CD1c-positive myeloid dendritic cell (primary cell): ENCODE measurements at regions not wholly inside any gene's neighbourhood (a gene's known extent, or its start where the extent isn't known, plus 50 kb on each side); places are given as distances from the start of the nearest gene placed in this dataset.

Experiments
- DNase-seq: peaks from one replicate; pipeline ENCODE4 v3.0.0-alpha.2; 2016; ENCODE audit errors: extremely low spot score

DNA sequence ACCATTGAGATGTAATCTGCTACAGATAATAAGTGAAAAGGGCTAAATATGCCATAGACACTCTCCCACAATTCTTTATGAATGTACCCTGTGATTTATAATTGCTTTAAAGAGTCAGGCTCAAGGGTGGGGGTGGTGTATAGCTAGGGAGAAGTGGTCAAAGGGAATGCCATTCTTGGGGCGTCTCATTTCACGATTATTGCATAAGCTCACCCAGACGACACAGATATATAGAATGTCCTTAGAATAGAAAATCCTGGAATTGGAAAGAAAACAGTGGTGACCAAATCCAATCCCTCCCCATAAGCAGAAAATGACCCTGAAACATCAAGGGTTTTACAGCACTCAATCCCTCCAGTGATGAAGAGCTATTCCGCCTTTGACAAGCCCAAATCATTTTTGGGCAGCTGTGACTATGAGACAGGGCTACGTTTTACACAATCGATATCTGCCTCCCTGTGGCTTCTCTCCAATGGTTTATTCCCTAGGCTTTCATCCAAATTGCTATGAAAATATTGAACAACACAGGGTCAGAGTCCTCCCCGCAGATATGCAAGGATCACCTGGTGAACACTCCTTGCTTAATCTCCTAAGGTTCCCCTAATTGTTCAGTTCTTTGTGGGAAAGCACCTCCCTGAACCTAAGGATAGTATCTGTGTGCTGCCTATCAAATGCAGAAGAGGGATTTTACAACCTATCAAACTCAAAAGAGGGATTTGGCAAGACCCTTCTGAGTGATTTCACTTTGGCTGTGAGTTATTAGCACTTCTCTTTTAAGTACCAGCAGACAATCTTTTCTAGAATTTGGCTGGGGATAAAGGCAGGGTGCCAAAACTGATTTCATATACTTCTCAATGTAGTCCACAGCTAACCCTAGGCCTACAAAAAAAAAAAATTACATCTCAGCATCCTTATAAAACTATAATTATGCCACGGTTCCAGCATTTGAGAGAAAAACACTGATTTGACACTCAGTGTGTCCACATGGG, 144.9 kb upstream of the CDH6 start:
- DNase-seq, result no peak

DNA sequence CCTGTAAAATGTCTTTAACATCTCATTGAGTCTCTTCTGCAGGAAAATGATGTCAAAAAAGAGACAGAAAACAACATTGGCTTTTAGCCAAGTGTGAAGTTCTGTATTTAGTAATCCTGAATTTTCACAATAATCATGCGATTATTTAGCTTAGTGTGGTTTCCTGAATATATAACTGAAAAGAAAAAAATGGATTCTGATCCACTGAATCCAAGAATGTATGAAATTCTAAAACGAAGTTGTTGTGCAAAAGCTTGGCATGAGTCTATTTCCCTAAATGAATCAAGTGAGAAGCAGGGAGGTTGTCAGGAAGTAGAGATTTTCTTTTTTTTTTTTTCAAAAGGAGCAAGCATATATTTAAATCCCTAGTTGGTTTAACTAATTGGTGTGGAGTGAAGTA, 145.9 kb upstream of the CDH6 start:
- no peak for DNase-seq

DNA sequence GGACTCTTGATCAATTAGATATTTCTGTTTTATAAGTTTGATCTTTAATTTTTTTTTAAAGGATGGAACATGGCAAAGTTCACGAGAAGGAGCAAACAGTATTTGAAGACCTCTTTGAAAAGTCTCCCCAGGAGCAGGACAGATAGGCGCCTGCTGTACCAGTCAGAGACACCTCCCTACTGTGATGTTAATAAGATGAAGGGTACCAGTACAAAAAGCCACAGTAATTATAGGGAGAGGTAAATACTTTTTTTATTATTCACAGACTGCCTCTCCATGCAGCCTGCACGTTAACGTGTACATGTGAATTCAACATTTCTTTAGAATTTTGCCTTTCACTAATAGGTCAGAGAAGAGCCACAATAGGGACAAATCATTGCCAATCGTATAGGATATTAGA, 146.5 kb upstream of the CDH6 start:
- no peak for DNase-seq

DNA sequence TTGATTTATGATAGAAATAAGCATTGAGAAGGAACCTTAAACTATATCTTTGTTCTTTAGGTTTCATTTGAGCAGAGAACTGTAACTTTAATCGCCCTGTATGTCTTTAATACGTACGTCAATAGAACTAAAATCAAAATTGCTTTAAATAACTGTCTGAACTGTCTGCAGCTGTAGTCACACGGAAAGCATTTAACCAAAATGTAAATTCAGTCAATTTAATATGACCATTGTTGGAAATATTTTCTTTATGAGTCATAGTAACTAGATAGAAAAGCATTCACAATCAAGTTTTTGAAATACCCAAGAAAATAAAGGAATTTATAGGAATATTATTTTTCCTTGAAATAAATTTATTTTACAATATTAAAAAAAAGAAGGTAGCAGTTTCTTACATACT, 157.1 kb upstream of the CDH6 start:
- no peak for DNase-seq

DNA sequence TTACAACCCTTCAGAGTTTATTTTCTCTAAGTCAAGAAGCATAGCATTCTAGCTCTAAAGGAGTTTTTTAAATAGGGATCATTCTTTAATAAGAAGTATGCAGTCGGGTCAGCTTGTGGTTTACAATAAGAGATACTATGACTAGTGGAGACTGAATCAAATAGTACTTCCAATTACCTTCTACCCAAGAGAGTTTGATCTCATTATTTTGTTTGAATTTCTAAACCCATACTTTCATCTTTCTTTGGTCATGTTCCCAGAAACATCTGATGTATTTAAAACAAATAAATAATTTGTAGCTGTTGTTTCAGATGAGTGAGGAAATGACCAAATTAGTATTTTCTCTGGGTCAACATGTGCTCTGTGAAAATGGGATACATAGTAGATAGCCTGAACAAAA, 160.2 kb upstream of the CDH6 start:
- DNase-seq, result no peak

DNA sequence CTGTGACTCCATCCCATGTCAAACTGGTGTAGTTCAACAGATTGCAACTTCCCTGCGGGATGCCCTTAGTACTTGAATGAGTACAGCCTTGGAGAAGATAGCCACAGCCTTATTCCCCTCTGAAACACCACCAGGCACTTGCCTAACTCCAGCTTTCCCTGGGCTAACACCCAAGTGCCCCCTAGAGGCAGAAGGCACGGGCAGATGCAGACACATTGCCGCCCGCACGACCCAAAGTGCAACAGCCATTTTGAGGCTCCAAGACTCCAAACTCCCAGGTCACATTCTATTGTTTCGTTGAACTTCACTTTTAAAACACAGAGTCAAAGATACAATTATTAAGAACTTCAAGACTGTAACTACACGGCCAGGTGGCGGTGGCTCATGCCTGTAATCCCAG, 163.6 kb upstream of the CDH6 start:
- DNase-seq, result no peak

DNA sequence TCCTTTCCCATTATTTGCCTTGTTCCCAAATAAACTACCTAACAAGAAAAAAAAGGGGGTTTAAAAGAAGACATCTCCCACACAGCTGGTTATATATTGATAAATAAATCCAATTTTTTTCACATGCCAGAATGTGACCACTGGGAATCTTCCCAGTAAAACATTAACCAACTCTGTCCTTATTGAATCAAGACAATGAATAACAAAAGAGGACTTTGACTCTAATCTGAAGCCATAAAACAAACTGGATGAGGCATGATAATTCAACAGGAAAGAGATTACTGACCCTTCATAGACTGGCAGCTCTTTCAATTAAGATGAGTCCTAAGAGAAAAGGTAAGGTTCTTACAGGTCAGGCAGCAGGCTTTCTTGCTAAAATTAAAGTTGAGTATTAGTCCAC, 165.8 kb upstream of the CDH6 start:
- DNase-seq, result no peak

DNA sequence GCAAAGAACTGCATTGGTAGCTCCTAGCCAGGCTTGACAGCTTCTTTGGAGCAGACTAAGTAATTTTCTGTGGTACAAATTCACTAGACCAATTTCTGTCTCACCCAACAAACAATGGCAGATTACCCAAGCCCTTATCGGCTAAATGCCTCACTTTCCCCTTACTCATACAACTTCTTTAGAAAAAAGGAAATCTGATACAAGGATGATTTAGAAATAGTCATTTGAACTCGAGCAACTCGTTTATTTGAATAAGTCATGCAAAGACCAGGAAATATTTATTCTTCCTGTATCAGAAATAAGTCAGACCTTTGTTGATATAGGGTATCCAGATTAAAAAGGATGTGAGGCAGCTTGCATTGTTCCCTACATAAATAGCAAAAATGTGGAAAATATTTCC, 170.4 kb upstream of the CDH6 start:
- no peak for DNase-seq

DNA sequence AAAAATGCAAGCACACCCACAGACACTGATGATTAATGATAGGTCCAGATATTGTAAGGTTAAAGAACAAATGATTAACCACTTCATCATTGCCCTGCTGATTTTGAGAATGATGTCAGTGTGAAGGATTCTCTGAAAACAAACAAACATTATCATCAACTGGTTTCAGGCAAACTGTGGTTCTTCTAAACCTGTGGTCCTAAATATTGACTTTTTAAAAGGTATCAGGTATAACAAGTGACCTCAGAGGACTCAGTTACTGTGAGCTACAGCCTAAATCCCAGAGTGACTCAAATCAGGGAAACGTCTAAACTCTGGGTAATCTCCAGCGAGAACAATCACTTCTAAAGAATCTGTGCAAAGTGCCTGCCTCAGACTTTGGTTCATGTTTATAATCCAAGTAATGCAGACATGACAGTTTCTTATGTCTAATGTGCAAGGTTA, 172.3 kb upstream of the CDH6 start:
- no peak for DNase-seq

DNA sequence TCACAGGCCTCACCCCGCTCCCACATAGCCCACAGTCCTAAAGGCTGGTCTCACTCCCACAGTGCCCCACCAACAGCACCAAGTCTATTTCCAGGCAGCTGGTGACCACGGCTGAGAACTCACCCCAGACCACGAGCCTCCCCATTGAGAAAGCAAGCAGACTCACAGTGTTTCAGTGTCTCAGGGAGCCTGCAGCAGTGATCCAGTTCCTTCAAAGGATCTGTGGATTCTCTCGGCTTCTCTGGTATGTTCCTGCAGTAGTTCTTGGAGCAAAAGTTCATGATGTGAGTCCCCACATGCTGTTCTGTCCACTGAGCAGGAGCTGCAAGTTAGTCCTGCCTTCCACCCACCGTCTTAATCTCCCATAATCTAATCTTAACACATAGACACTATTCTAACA, 185.3 kb upstream of the CDH6 start:
- no peak for DNase-seq

DNA sequence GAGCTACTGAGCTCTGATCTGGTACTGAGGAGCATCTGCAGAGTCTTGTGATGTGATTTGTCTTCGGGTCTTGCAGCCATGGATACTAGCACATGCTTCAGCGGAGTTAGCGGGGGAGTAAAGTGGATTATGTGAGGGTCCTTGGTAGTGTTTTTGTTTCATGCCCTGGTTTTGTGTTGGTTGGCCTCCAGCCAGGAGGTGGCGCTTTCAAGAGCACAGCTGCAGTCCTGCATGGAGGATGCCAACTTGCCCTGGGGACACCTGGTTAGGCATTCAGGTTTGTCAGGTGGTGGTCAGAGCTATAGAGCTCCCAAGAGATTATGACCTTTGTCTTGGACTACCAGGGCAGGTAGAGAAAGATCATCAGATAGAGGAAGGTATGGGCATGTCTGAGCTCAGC, 185.8 kb upstream of the CDH6 start:
- DNase-seq, result no peak

DNA sequence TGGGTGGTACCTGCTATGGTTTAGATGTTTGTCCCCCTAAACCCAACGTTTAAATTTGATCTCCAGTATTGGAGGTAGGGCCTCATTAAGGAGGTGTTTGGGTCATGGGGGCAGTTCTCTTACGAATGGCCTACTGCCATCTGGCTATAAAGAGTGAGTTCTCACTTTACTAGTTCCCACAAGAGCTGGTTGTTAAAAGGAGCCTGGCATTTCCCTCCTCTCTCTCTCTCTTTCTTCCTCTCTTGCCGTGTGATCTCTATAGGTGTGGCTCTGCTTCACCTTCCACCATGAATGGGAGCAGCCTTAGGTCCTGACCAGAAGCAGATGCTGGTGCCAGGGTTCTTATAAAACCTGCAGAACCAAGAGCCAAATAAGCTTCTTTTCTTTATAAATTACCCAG, 193.2 kb upstream of the CDH6 start:
- no peak for DNase-seq

DNA sequence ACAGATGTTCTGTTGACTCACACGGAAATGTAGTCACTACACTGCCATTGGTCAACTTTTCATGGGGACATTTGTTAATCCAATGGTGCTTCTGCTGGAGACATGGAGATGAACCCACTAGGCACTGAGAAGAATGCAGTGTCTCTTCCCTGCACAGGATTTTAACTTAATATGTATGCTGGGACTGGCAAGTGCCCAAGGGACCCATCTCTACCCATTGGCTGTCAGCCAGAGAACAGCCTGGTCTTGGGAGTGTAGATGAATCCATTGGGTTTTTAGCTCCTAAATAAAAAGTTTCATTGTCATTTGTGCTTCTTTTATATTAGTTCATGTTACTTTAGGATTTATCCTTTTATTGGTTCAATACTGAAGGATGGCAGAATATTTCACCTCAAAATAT, 195.8 kb upstream of the CDH6 start:
- DNase-seq, result no peak

DNA sequence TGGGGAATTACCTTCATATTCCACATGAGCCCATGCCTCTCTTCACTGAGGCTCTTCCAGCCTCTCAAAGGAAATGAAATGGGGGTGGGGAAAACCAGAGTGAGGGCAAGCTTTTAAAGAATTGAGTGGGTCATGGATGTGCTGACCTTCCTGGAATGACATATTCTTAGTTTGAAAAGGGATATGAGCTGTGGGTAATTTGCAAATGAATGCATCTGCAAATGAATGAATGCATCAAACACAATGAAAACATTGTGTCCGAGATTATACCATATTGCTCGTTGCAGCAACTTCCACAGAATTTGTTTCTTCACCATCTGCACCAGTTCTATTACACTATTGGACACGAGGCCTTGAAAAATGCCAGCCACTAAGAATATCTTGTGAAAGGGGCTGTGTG, 198.6 kb upstream of the CDH6 start:
- no peak for DNase-seq

DNA sequence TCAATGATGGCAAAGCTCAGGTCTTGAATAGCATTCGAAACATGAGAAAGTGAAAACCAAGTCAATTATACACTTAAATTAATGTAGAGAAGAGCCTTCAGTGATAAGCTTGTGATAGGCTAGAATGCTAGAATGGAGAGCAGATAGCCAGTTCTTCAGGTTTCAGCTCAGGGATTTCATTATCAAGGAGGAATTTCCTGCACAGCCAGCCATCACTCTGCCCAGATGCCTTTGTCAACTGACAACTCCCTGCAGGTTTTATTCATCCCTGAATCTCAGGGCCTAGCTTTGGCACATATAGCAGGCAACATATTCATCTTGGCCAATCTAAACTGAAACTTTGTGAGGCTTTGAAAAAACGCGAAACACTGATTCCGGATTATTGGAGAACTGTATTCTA, 199.3 kb upstream of the CDH6 start:
- no peak for DNase-seq

DNA sequence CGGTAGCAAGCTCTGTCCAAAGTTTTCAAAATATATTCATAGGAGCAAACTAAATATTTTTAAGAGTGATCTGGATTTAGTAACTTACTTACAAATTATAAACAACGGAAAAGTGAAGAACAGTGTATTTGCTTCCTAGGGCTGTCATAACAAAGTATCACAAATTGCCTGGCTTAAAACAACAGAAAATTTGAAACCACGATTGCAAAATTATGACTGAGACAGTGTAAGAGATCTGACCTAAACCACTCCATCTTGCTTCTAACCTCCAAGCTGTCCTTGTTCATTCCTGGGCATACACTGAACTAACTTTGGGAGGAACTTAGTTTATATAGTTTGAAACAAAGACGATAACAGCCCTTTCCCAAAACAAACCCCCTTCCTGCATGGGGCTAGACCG, 202.0 kb upstream of the CDH6 start:
- DNase-seq, result no peak

DNA sequence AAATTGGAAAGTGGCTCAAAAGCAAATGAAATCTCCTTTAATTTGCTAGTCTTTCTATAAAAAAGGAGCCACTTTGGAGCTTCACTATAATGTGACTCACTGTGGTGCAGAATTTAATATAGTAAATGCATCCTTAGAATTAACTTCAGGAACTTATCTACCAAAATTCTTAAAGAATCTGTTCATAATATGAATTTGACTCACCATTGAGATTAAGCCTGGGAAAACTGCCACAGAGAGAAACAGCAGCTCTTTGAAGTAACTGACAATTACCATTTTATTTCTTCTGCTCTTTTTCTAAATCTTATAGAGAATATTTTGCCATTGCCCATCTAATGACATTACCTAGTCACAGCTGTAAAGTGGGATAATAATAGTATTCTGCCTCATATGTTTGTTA, 211.9 kb upstream of the CDH6 start:
- DNase-seq, result no peak

DNA sequence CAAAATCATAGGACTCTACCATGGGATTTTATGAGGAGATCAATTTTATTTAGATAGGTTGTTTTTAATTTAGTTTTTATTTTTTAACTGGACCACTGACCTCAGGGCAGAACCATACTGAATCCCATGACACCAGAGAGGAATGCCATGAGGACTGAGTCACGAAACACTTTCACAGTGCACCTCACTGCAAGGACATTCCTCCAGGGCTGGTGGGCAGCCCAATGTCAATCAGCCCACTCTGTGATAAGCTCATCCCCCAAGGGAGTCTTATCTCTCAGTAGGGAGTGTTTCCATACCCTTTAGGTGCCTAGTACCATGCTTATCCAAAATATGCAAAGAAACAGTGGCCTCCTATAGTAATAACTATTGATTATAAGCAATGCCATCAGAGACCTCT, 224.5 kb upstream of the CDH6 start:
- no peak for DNase-seq

DNA sequence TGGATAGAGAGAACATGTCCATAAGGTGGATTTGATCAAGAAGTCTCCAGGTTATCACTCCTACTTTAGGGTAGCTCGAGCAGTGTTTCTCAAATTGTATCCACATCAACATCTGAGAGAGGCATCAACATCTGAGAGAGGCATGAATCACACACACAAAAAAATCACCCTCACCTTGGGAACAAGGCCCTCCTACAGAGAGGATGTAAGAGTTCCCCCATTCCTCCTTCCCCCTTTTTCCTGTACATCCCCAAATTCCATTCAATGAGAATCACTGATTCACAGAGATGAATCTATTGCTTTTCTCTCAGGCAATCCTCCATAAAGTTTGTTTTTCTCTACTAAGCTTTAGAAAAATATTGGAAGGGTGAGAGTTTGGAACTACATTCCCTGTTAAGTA, 233.4 kb upstream of the CDH6 start:
- no peak for DNase-seq

DNA sequence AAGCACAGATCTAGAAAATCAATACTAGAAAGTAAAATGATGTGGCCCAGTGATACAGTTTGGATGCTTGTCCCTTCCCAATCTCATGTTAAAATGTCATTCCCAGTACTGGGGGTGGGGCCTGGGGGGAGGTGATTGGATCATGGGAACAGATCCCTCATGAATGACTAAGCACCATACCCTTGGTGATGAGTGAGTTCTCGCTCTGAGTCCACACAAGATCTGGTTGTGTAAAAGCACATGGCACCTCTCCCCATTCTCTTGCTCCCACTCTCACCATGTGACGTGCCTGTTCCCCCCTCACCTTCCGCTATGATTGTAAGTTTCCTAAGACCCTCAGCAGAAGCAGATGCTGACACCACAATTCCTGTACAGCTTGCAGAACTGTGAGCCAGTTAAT, 234.2 kb upstream of the CDH6 start:
- no peak for DNase-seq

DNA sequence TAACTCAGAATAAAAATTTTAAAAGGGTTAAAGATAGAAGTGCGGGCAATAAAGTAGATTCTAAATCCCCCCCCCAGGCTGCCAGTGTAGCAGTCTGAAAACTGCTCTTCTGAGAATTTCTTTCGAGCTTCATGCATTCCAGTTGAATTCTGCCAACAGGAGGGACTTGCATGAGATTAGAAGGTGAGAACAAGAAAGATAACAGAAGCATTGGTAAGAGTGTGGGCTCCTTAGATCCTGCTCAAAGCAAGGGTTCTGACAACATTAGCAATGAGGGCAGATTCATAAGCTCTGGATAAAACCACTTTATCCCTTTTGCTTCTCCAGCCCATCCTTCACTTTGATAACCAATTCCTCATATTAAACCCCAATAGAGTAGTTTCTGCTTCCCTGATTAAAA, 235.9 kb upstream of the CDH6 start:
- no peak for DNase-seq

DNA sequence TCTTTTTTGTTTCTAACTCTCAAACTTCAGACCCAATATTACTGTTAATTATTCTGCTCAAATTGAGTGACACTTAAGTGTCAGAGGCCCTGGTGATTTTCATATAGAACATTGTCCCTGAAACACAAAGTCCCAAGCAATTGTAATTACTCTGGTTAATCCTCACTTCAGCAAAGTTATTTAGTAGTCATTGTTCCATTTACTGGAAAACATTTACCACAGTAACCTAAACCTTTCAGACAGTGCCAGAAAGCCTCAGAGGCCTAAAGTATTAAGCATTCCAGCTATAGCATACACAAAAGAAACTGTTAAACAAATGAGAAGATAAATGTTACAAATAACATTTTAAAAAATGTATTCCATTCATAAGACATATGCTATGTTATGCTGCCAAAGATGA, 237.2 kb upstream of the CDH6 start:
- DNase-seq, result no peak

DNA sequence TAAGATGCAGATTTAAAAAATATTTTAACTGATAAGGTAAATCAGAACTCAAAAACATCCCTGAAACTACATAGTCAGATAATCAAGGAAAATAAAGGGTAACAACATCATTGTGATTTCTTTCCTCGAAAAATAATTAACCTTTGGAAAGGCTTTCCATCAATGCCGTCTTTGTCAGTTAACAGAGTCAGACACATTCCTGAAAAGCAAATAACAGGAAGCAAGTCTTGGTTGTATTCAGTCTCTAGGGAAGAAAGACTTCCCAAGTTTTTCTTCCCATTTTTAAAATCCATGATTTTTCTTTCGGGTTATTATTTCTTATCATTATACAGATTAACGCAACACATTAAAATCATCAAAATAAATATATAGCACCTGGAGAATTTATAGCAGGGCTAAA, 256.4 kb upstream of the CDH6 start:
- no peak for DNase-seq

DNA sequence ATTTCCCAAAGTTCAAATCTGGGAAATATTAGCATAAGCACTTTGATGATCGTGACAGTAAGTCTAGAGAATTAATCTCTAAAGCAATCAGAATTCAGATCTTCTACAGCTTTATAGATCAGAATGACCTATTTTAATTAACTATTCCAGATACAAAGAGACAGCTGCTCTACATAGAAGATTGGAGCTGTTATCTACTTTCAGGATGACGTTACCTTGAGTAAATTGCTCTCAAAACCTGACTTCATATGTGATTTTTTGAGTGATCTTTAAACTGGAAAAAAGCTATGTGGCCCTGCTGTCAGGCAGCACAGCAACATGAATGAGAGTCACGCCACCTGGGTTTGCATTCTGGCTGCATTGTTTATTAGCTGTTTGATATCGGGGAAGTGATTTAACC, 259.9 kb upstream of the CDH6 start:
- no peak for DNase-seq
